Calu3 (cell line): ENCODE measurements at regions not wholly inside any gene's neighbourhood (a gene's known extent, or its start where the extent isn't known, plus 50 kb on each side); places are given as distances from the start of the nearest gene placed in this dataset.

Source experiments
- BruUV-seq: library from RNA; stranded (reverse); fragments of 400-500 nt; replicated peaks from 2 replicates; lab custom pipeline; 2021; lab: Mats Ljungman, UMichigan
- CTCF ChIA-PET: fragments of 300-600 bp; sonication (Branson Sonifier 250); formaldehyde crosslinking; loops from one replicate; lab custom pipeline; 2022; ENCODE audit warnings: antibody characterized with exemption; lab: Charles Lee
- DNase-seq: peaks from one replicate; pipeline ENCODE4 v3.0.0; 2022
- H3K27ac Mint-ChIP-seq: one replicate; pipeline ENCODE4 v1.8.0; 2022; ENCODE audit warnings: mixed read lengths; ENCODE audit not compliant: unreplicated experiment
- H3K27me3 Mint-ChIP-seq: one replicate; pipeline ENCODE4 v1.8.0; 2022; ENCODE audit warnings: mixed read lengths; ENCODE audit not compliant: unreplicated experiment
- H3K36me3 Mint-ChIP-seq: one replicate; pipeline ENCODE4 v1.8.0; 2022; ENCODE audit warnings: mild to moderate bottlenecking, moderate library complexity, mixed read lengths; ENCODE audit not compliant: insufficient read depth, unreplicated experiment
- H3K4me1 Mint-ChIP-seq: one replicate; pipeline ENCODE4 v1.8.0; 2022; ENCODE audit warnings: mild to moderate bottlenecking, low read depth, mixed read lengths; ENCODE audit not compliant: unreplicated experiment
- H3K4me3 Mint-ChIP-seq: one replicate; pipeline ENCODE4 v1.8.0; 2022; ENCODE audit warnings: mild to moderate bottlenecking, low read depth, moderate library complexity, mixed read lengths; ENCODE audit not compliant: unreplicated experiment
- H3K9me3 Mint-ChIP-seq: one replicate; pipeline ENCODE4 v1.8.0; 2022; ENCODE audit warnings: low read depth, mixed read lengths; ENCODE audit not compliant: unreplicated experiment
- CTCF ChIP-seq: fragments of 200-600 bp; IDR thresholded peaks from one replicate; pipeline ENCODE4 v1.8.0; 2022; ENCODE audit warnings: antibody characterized with exemption; ENCODE audit not compliant: unreplicated experiment
- intact Hi-C: fragments of 100-400 bp; cut with micrococcal nuclease; formaldehyde crosslinking; loops from one replicate; pipeline ENCODE4 v1.10.0; 2022; ENCODE audit not compliant: unreplicated experiment

GRCh38 chr6:113092795-113093194, 745.7 kb downstream of the RFPL4B start:
- DNase-seq, result no peak
- no peak overlapping the region for H3K4me3 Mint-ChIP-seq
- TF ChIP-seq CTCF, result no peak
- H3K27me3 Mint-ChIP-seq, result no peaks in the 10 kb centered on the region
- H3K4me1 Mint-ChIP-seq, result no peaks in the 10 kb centered on the region
- intact Hi-C loops, result no loop called here
- no peaks in the 10 kb centered on the region for H3K36me3 Mint-ChIP-seq
- no TSS peak for BruUV-seq
- H3K27ac Mint-ChIP-seq, result no peak overlapping the region
- CTCF ChIA-PET, result no interaction called here
- no peaks in the 10 kb centered on the region for H3K9me3 Mint-ChIP-seq

- CTCF ChIA-PET, result no interaction called here
- Mint-ChIP-seq H3K27me3 (no peaks in the 10 kb centered on the region), H3K4me3 (no peak overlapping the region), H3K9me3 (no peaks in the 10 kb centered on the region), H3K27ac (no peak overlapping the region), H3K36me3 (no peaks in the 10 kb centered on the region), H3K4me1 (no peaks in the 10 kb centered on the region)
- intact Hi-C loops, result no loop called here
- no peak for DNase-seq
- BruUV-seq, result no TSS peak
- TF ChIP-seq CTCF, result no peak
Measured at GRCh38 chr6:113094779-113095178, 747.6 kb downstream of the RFPL4B start.

GRCh38 chr6:113095841-113096240, 748.7 kb downstream of the RFPL4B start:
- no peak overlapping the region for H3K27ac Mint-ChIP-seq

GRCh38 chr6:113102761-113103160, 754.4 kb upstream of the MARCKS start:
- CTCF ChIA-PET, result no interaction called here
- no peaks in the 10 kb centered on the region for H3K4me1 Mint-ChIP-seq
- no TSS peak for BruUV-seq
- no peak for TF ChIP-seq CTCF
- H3K9me3 Mint-ChIP-seq, result peaks cover 3% of the 10 kb centered on the region
- intact Hi-C loops, result no loop called here
- no peaks in the 10 kb centered on the region for H3K27me3 Mint-ChIP-seq
- DNase-seq, result no peak
- no peak overlapping the region for H3K4me3 Mint-ChIP-seq
- no peak overlapping the region for H3K27ac Mint-ChIP-seq
- no peaks in the 10 kb centered on the region for H3K36me3 Mint-ChIP-seq

More at GRCh38 chr6:113095841-113096240, 748.7 kb downstream of the RFPL4B start:
- no peaks in the 10 kb centered on the region for H3K4me1 Mint-ChIP-seq
- BruUV-seq, result no TSS peak
- no peaks in the 10 kb centered on the region for H3K9me3 Mint-ChIP-seq
- H3K36me3 Mint-ChIP-seq, result no peaks in the 10 kb centered on the region
- intact Hi-C loops, result no loop called here
- H3K4me3 Mint-ChIP-seq, result no peak overlapping the region
- no peak for TF ChIP-seq CTCF
- CTCF ChIA-PET, result no interaction called here
- no peaks in the 10 kb centered on the region for H3K27me3 Mint-ChIP-seq
- DNase-seq, result no peak
